ENCODE measurements at regions not wholly inside any gene's neighbourhood (a gene's known extent, or its start where the extent isn't known, plus 50 kb on each side); places are given as distances from the start of the nearest gene placed in this dataset.

GRCh38 chr3:89845053-89845452, 737.6 kb downstream of the EPHA3 start:
- H3K36me3 ChIP-seq, result no peaks in the 10 kb centered on the region
- H3K27me3 ChIP-seq, result no peaks in the 10 kb centered on the region
- no peak overlapping the region for H3K4me3 ChIP-seq
- H3K27ac ChIP-seq, result no peak overlapping the region
- TF ChIP-seq CTCF (IDR thresholded peaks at IDR 0.05) (no peak), POLR2AphosphoS5 (IDR thresholded peaks at IDR 0.05) (no peak), POLR2A (IDR thresholded peaks at IDR 0.05) (no peak), EP300 (IDR thresholded peaks at IDR 0.05) (no peak)
- 70 to 82% methylated on average over 1 of the region's 1 CpG for WGBS, 2 donors
- H3K9me3 ChIP-seq, result no peaks in the 10 kb centered on the region
- no peaks in the 10 kb centered on the region for H3K4me1 ChIP-seq
- ATAC-seq (ENCODE audit: low FRiP score in 2 of 2) (no peak), DNase-seq (no peak)

GRCh38 chr3:89847955-89848354, 740.5 kb downstream of the EPHA3 start:
- no peaks in the 10 kb centered on the region for H3K27me3 ChIP-seq
- ATAC-seq (ENCODE audit: low FRiP score in 2 of 2) (no peak), DNase-seq (no peak)
- 73% methylated on average over 1 of the region's 1 CpG for WGBS, 2 donors
- no peaks in the 10 kb centered on the region for H3K36me3 ChIP-seq
- no peak overlapping the region for H3K4me3 ChIP-seq
- H3K9me3 ChIP-seq, result no peaks in the 10 kb centered on the region
- H3K27ac ChIP-seq, result no peak overlapping the region
- no peak for TF ChIP-seq EP300 (IDR thresholded peaks at IDR 0.05)
- TF ChIP-seq POLR2AphosphoS5 (IDR thresholded peaks at IDR 0.05), result no peak
- TF ChIP-seq POLR2A (IDR thresholded peaks at IDR 0.05), result no peak
- no peak for TF ChIP-seq CTCF (IDR thresholded peaks at IDR 0.05)
- H3K4me1 ChIP-seq, result no peaks in the 10 kb centered on the region

- DNase-seq (no peak), ATAC-seq (ENCODE audit: low FRiP score in 2 of 2) (no peak)
- H3K4me1 ChIP-seq, result no peaks in the 10 kb centered on the region
- no peaks in the 10 kb centered on the region for H3K9me3 ChIP-seq
- no peak overlapping the region for H3K4me3 ChIP-seq
- no peak overlapping the region for H3K27ac ChIP-seq
- no peaks in the 10 kb centered on the region for H3K27me3 ChIP-seq
- WGBS, 2 donors, result 26 to 30% methylated on average over 9 of the region's 9 CpGs
- no peaks in the 10 kb centered on the region for H3K36me3 ChIP-seq
- TF ChIP-seq CTCF (IDR thresholded peaks at IDR 0.05) (peak in 1 of 6 experiments; percentile 7), POLR2A (IDR thresholded peaks at IDR 0.05) (no peak)
Measured at GRCh38 chr3:89851974-89852621, 744.7 kb downstream of the EPHA3 start.

- Histone ChIP-seq H3K36me3 (no peaks in the 10 kb centered on the region), H3K27me3 (no peaks in the 10 kb centered on the region), H3K4me1 (no peaks in the 10 kb centered on the region), H3K9me3 (no peaks in the 10 kb centered on the region), H3K4me3 (no peak overlapping the region), H3K27ac (no peak overlapping the region)
- 96% methylated on average over 2 of the region's 2 CpGs for WGBS, 2 donors
- DNase-seq (no peak), ATAC-seq (ENCODE audit: low FRiP score in 2 of 2) (no peak)
- no peak for TF ChIP-seq POLR2AphosphoS5 (IDR thresholded peaks at IDR 0.05)
- TF ChIP-seq CTCF (IDR thresholded peaks at IDR 0.05), result no peak
- TF ChIP-seq EP300 (IDR thresholded peaks at IDR 0.05), result no peak
- TF ChIP-seq POLR2A (IDR thresholded peaks at IDR 0.05), result no peak
Measured at GRCh38 chr3:89859757-89860156, 752.3 kb downstream of the EPHA3 start.

GRCh38 chr3:89867286-89867685, 759.9 kb downstream of the EPHA3 start:
- ATAC-seq (ENCODE audit: low FRiP score in 2 of 2) (no peak), DNase-seq (no peak)
- Histone ChIP-seq H3K27ac (no peak overlapping the region), H3K27me3 (no peaks in the 10 kb centered on the region), H3K4me1 (no peaks in the 10 kb centered on the region), H3K4me3 (no peak overlapping the region), H3K36me3 (no peaks in the 10 kb centered on the region), H3K9me3 (no peaks in the 10 kb centered on the region)
- 80 to 91% methylated on average over 1 of the region's 1 CpG for WGBS, 2 donors
- TF ChIP-seq CTCF (IDR thresholded peaks at IDR 0.05), result no peak
- no peak for TF ChIP-seq EP300 (IDR thresholded peaks at IDR 0.05)
- TF ChIP-seq POLR2A (IDR thresholded peaks at IDR 0.05), result no peak
- TF ChIP-seq POLR2AphosphoS5 (IDR thresholded peaks at IDR 0.05), result no peak
